Body of pancreas (tissue), 4 donors: ENCODE measurements at regions not wholly inside any gene's neighbourhood (a gene's known extent, or its start where the extent isn't known, plus 50 kb on each side); places are given as distances from the start of the nearest gene placed in this dataset.

ENCODE experiments used
- CTCF ChIP-seq, 7 experiments: fragments of 450-650 bp in 4 of 7; fragments of 200-600 bp in 3 of 7; sonication (generic) in 3 of 7; IDR thresholded peaks; one replicate each; pipeline ENCODE4 v1.5.1; 2016 to 2019; ENCODE audit warnings: antibody characterized with exemption in 7 of 7
- POLR2A ChIP-seq, 3 donors: fragments of 450-650 bp; IDR thresholded peaks; one replicate each; pipeline ENCODE4 v1.6.1; 2016; ENCODE audit warnings: antibody characterized with exemption in 3 of 3, mild to moderate bottlenecking in 2 of 3

GRCh38 chr7:41385996-41386395 lies 316.9 kb downstream of the INHBA start:
- TF ChIP-seq POLR2A (IDR thresholded peaks at IDR 0.05): no peak
- TF ChIP-seq CTCF (IDR thresholded peaks at IDR 0.05): no peak
